IgD-negative memory B cell (primary cell): ENCODE measurements at regions not wholly inside any gene's neighbourhood (a gene's known extent, or its start where the extent isn't known, plus 50 kb on each side); places are given as distances from the start of the nearest gene placed in this dataset.
"Not testable (repeated sequence)": the region's sequence is repeated elsewhere in the genome, so short reads cannot be mapped to it uniquely, and the experiment has no call there.

ENCODE experiments used
- H3K27ac Mint-ChIP-seq, 3 donors: one replicate each; pipeline ENCODE4 v1.8.0; 2020 to 2022; ENCODE audit warnings: mild to moderate bottlenecking in 3 of 3, mixed read lengths in 3 of 3, moderate library complexity in 1 of 3
- H3K27me3 Mint-ChIP-seq: one replicate; pipeline ENCODE4 v1.8.0; 2021; ENCODE audit warnings: mixed read lengths
- H3K36me3 Mint-ChIP-seq: one replicate; pipeline ENCODE4 v1.8.0; 2020; ENCODE audit warnings: mild to moderate bottlenecking, mixed read lengths
- H3K4me1 Mint-ChIP-seq, 3 donors: one replicate each; pipeline ENCODE4 v1.8.0; 2020 to 2022; ENCODE audit warnings: mixed read lengths in 3 of 3, mild to moderate bottlenecking in 1 of 3
- H3K4me3 Mint-ChIP-seq, 4 donors: one replicate each; pipeline ENCODE4 v1.8.0; 2020 to 2022; ENCODE audit warnings: mild to moderate bottlenecking in 4 of 4, mixed read lengths in 4 of 4, moderate library complexity in 3 of 4
- H3K9me3 Mint-ChIP-seq, 3 donors: one replicate each; pipeline ENCODE4 v1.8.0; 2020 to 2021; ENCODE audit warnings: mixed read lengths in 3 of 3, mild to moderate bottlenecking in 1 of 3

DNA sequence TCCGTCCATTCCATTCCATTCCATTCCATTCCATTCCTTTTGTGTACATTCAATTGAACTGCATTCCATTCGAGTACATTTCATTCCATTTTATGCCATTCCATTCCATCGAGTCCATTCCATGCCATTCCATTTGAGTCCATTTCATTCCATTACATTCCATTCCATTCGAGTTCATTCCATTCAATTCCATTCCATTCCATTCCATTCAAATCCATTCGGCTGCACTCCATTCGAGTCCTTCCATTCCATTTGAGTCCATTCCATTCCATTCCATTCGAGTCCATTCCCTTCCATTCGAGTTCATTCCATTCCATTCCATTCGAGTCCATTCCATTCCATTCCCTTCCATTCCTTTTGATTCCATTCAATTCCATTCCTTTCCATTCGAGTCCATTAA is 4800.6 kb upstream of the OR11H1 start:
- Mint-ChIP-seq H3K9me3 (peaks cover 50 to 69% (median 60%) of the 10 kb centered on the region in 3 donors), H3K4me1 (peaks cover 0 to 2% (median 0%) of the 10 kb centered on the region in 3 donors), H3K27ac (no peak overlapping the region), H3K27me3 (no peaks in the 10 kb centered on the region), H3K4me3 (no peak overlapping the region), H3K36me3 (no peaks in the 10 kb centered on the region)

- H3K4me3 Mint-ChIP-seq, H3K27me3 Mint-ChIP-seq, H3K4me1 Mint-ChIP-seq, H3K36me3 Mint-ChIP-seq, H3K27ac Mint-ChIP-seq: not testable (repeated sequence)
- H3K9me3 Mint-ChIP-seq, result peaks cover 38 to 58% (median 47%) of the 10 kb centered on the region in 3 donors
Observed at GRCh38 chr22:10729979-10730378, 4798.0 kb upstream of the OR11H1 start.

- not testable (repeated sequence) for H3K4me3 Mint-ChIP-seq, H3K27ac Mint-ChIP-seq, H3K4me1 Mint-ChIP-seq, H3K36me3 Mint-ChIP-seq, H3K27me3 Mint-ChIP-seq
- peaks cover 39 to 52% (median 51%) of the 10 kb centered on the region in 3 donors for H3K9me3 Mint-ChIP-seq
Observed at GRCh38 chr22:10730706-10731105, 4797.3 kb upstream of the OR11H1 start.

DNA sequence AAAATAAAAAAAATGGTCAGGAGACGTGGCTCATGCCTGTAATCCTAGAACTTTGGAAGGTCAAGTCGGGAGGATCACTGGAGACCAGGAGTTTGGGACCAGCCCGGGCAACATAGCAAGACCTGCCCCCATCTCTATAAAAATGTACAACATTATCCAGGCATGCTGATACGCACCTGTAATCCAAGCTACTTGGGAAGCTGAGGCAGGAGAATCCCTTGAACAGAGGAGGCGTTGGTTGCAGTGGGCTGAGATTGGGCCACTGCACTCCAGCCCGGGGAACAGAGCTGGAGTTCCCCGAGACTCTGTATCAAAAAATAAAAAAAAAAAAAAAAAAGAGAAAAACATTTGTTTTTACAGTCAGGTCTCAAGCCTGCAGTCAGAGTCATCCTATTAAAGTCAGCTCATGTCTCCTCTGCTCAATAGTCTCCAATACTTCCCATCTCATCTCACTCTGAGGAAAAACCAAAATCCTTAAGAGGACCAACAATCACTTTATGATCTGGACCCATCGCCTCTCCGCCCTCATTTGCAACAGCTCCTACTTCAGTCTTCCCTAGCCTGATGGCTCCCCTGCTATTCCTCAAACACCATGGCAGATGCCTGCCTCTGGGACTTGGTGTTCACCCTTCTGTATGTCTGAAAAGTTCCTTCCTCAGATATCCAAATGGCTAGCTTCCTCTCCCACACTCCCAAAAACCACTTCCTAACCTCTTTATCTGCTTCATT is 4796.6 kb upstream of the OR11H1 start:
- not testable (repeated sequence) for H3K36me3 Mint-ChIP-seq, H3K4me1 Mint-ChIP-seq, H3K27ac Mint-ChIP-seq, H3K27me3 Mint-ChIP-seq, H3K4me3 Mint-ChIP-seq
- peaks cover 39 to 51% (median 50%) of the 10 kb centered on the region in 3 donors for H3K9me3 Mint-ChIP-seq

DNA sequence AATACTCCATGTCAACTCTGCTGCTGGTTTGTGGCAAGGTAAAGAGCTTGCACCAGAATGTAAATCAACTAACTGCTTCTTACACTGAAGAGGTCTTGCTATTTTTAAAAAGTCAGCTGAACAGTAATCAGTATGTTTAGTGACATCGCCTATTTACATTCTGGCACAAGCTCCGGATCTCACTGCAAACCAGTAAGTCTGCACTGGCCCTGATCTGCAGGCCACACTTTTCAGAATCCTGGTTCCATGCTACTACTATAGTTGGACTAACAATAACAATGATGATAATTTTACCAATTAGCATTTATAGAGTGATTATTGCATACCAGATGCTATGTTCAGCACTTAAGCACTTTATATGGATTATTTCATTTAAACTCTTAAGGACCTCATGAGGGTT is 4792.9 kb upstream of the OR11H1 start:
- H3K9me3 Mint-ChIP-seq, result peaks cover 12 to 39% (median 33%) of the 10 kb centered on the region in 3 donors
- not testable (repeated sequence) for H3K4me1 Mint-ChIP-seq, H3K4me3 Mint-ChIP-seq, H3K27me3 Mint-ChIP-seq, H3K36me3 Mint-ChIP-seq, H3K27ac Mint-ChIP-seq

DNA sequence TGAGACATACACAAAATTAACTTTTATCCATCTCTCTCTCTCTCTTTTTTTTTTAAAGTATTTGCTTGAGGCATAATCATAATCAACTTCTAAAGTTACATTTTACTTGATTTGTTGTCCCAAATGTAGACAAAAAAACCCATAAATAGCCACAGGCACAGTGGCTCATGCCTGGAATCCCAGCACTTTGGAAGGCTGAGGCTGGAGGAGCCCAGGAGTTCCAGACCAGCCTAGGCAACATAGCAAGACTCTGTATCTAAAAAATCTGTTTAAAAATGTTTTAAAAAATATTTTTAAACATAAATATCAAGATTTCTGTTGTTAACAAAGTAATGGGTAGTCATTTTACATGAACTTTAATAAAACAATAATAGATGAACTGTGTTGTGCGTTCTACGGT is 4791.1 kb upstream of the OR11H1 start:
- H3K9me3 Mint-ChIP-seq, result peaks cover 12 to 40% (median 30%) of the 10 kb centered on the region in 3 donors

DNA sequence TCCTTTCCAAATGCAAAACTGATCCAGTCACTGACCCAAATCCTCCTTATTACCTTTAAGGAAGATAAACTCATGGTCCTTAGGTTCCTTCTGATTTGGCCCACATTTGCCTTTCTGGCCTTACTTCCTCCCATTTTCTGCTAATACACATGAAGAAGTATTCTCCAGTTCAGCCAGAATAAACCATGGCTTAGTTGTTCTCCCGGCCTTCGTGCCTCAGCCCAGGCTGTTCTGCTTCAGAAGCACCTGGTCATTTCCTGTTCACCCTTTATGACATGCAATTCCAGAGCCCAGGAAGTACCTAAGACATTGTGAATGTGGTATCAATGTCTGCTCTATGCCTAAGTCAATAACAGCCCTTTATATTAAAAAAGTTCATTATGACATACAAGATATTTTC is 4790.1 kb upstream of the OR11H1 start:
- not testable (repeated sequence) for H3K27ac Mint-ChIP-seq, H3K4me3 Mint-ChIP-seq, H3K36me3 Mint-ChIP-seq, H3K27me3 Mint-ChIP-seq, H3K4me1 Mint-ChIP-seq
- peaks cover 10 to 38% (median 27%) of the 10 kb centered on the region in 3 donors for H3K9me3 Mint-ChIP-seq

More for the DNA sequence above, 4791.1 kb upstream of the OR11H1 start:
- H3K4me1 Mint-ChIP-seq, H3K27ac Mint-ChIP-seq, H3K4me3 Mint-ChIP-seq, H3K27me3 Mint-ChIP-seq, H3K36me3 Mint-ChIP-seq: not testable (repeated sequence)

GRCh38 chr22:10741210-10741609 is 4786.8 kb upstream of the OR11H1 start:
- Mint-ChIP-seq H3K36me3 (peaks cover 2% of the 10 kb centered on the region), H3K4me1 (no peaks in the 10 kb centered on the region), H3K4me3 (no peak overlapping the region), H3K9me3 (peaks cover 11 to 43% (median 34%) of the 10 kb centered on the region in 3 donors), H3K27ac (no peak overlapping the region), H3K27me3 (no peaks in the 10 kb centered on the region)

GRCh38 chr22:10741776-10742630 is 4786.0 kb upstream of the OR11H1 start:
- not testable (repeated sequence) for H3K27me3 Mint-ChIP-seq, H3K4me1 Mint-ChIP-seq, H3K36me3 Mint-ChIP-seq, H3K27ac Mint-ChIP-seq, H3K4me3 Mint-ChIP-seq
- peaks cover 13 to 47% (median 32%) of the 10 kb centered on the region in 3 donors for H3K9me3 Mint-ChIP-seq

- H3K36me3 Mint-ChIP-seq, H3K4me1 Mint-ChIP-seq, H3K27me3 Mint-ChIP-seq, H3K4me3 Mint-ChIP-seq, H3K27ac Mint-ChIP-seq: not testable (repeated sequence)
- peaks cover 6 to 25% (median 14%) of the 10 kb centered on the region in 3 donors for H3K9me3 Mint-ChIP-seq
Observed at GRCh38 chr22:10746382-10746781, 4781.6 kb upstream of the OR11H1 start.

- H3K4me3 Mint-ChIP-seq, H3K27me3 Mint-ChIP-seq, H3K4me1 Mint-ChIP-seq, H3K27ac Mint-ChIP-seq, H3K36me3 Mint-ChIP-seq: not testable (repeated sequence)
- peaks cover 7 to 29% (median 14%) of the 10 kb centered on the region in 3 donors for H3K9me3 Mint-ChIP-seq
Observed at GRCh38 chr22:10747227-10747626, 4780.8 kb upstream of the OR11H1 start.

- H3K4me1 Mint-ChIP-seq, H3K27me3 Mint-ChIP-seq, H3K4me3 Mint-ChIP-seq, H3K27ac Mint-ChIP-seq, H3K36me3 Mint-ChIP-seq: not testable (repeated sequence)
- H3K9me3 Mint-ChIP-seq, result peaks cover 7 to 17% (median 8%) of the 10 kb centered on the region in 3 donors
Observed at GRCh38 chr22:10748751-10749150, 4779.2 kb upstream of the OR11H1 start.

DNA sequence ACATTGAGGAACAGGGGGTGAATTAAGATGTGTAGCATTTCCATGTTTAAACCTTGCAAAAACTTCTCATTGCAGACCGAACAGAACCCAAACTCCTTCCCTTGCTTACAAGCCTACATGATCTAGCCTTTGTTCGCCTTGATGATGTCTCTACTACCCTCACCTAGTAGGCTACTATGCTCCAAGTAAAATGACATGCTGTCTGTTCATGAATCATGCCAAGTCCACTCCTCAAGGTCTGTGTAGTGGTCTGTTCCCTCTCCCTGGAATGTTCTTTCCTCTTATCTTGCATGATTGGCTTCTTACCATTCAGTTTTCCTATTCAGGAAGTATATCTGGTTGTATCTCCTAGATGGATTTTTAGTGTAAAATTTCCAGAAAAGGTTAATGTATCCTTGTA is 4778.6 kb upstream of the OR11H1 start:
- H3K4me1 Mint-ChIP-seq, H3K4me3 Mint-ChIP-seq, H3K27me3 Mint-ChIP-seq, H3K36me3 Mint-ChIP-seq, H3K27ac Mint-ChIP-seq: not testable (repeated sequence)
- peaks cover 5 to 14% (median 9%) of the 10 kb centered on the region in 3 donors for H3K9me3 Mint-ChIP-seq

GRCh38 chr22:10753566-10753965 is 4774.4 kb upstream of the OR11H1 start:
- peaks cover 6 to 22% (median 17%) of the 10 kb centered on the region in 3 donors for H3K9me3 Mint-ChIP-seq
- H3K27me3 Mint-ChIP-seq, H3K4me1 Mint-ChIP-seq, H3K36me3 Mint-ChIP-seq, H3K4me3 Mint-ChIP-seq, H3K27ac Mint-ChIP-seq: not testable (repeated sequence)

GRCh38 chr22:10755350-10755749 is 4772.6 kb upstream of the OR11H1 start:
- H3K4me3 Mint-ChIP-seq, H3K27ac Mint-ChIP-seq, H3K36me3 Mint-ChIP-seq, H3K27me3 Mint-ChIP-seq, H3K4me1 Mint-ChIP-seq: not testable (repeated sequence)
- peaks cover 9 to 19% (median 16%) of the 10 kb centered on the region in 3 donors for H3K9me3 Mint-ChIP-seq

- H3K27me3 Mint-ChIP-seq, H3K36me3 Mint-ChIP-seq: not testable (repeated sequence)
- peaks cover 10 to 24% (median 14%) of the 10 kb centered on the region in 3 donors for H3K9me3 Mint-ChIP-seq
Observed at GRCh38 chr22:10760418-10760817, 4767.6 kb upstream of the OR11H1 start.

More at GRCh38 chr22:10760418-10760817, 4767.6 kb upstream of the OR11H1 start:
- not testable (repeated sequence) for H3K4me3 Mint-ChIP-seq, H3K4me1 Mint-ChIP-seq, H3K27ac Mint-ChIP-seq
